ENCODE measurements at regions not wholly inside any gene's neighbourhood (a gene's known extent, or its start where the extent isn't known, plus 50 kb on each side); places are given as distances from the start of the nearest gene placed in this dataset.

DNA sequence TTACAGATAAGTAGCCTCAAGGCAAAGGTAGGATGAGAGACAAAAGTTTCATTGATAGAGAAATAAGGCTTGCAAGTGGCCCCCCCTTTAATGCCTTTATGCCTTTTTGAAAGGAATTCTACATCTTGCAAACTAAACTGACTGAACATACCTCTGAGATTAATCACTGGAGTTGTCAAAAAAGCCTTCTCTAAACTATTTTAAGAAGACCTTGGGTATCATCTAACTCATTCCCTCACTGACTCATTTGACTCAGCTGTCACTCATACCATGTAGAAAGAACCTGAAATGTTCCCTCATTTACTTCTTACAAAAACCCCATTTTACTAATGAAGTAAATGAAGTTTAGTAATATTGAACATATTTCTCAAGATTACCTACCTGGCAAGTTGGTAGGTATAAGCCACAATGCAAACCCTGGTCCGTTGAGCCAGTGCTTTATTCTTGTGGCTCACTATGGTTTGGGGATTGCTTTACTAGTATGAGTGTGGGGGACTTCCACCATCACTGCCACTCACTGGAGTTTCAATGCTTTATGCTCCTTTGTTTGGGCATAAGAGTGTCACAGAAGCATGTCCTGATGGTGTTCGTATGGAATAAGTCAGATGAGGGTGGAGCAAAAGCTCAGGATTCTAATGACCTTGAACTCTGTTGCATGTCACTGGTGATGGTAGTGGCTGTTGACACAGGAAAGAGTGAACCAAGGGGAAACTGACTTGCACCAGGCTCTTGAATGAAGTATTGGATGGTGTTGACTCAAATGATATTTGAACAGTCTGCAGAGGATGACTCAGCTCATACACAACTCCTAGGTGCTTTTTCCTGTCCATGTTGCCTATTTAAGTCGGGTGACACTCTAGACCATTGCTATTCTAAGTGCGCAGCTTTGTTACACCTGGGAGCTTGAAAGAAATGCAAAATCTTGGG is 305.5 kb upstream of the EMCN start:
- Mint-ChIP-seq H3K36me3 (ENCODE audit: insufficient read depth, unreplicated experiment) (no peaks in the 10 kb centered on the region), H3K9me3 (ENCODE audit: unreplicated experiment) (no peaks in the 10 kb centered on the region), H3K27me3 (ENCODE audit: insufficient read depth, unreplicated experiment) (no peaks in the 10 kb centered on the region), H3K27ac (ENCODE audit: unreplicated experiment) (no peak overlapping the region), H3K4me1 (ENCODE audit: low read depth, unreplicated experiment) (no peaks in the 10 kb centered on the region), H3K4me3 (ENCODE audit: unreplicated experiment) (no peak overlapping the region)
- BruUV-seq (replicated peaks): no TSS peak
- CTCF ChIA-PET: no interaction called here
- no peak for TF ChIP-seq CTCF (IDR thresholded peaks at IDR 0.05; ENCODE audit: insufficient read depth in 1 of 2, low read depth in 1 of 2, low read length in 1 of 2, severe bottlenecking in 1 of 2, unreplicated experiment in 1 of 2)
- Histone ChIP-seq H3K27me3 (replicated peaks; ENCODE audit: control insufficient read depth, insufficient read depth, low read length) (no peaks in the 10 kb centered on the region), H3K36me3 (ENCODE audit: control insufficient read depth, insufficient read depth, low read length) (no peaks in the 10 kb centered on the region), H3K9me3 (no peaks in the 10 kb centered on the region), H3K4me3 (ENCODE audit: low read depth, low read length) (no peak overlapping the region), H3K4me1 (no peaks in the 10 kb centered on the region)
- DNase-seq: no peak
- intact Hi-C loops (cut with micrococcal nuclease; ENCODE audit: unreplicated experiment): no loop called here
- POLR2A ChIA-PET: no interaction called here

DNA sequence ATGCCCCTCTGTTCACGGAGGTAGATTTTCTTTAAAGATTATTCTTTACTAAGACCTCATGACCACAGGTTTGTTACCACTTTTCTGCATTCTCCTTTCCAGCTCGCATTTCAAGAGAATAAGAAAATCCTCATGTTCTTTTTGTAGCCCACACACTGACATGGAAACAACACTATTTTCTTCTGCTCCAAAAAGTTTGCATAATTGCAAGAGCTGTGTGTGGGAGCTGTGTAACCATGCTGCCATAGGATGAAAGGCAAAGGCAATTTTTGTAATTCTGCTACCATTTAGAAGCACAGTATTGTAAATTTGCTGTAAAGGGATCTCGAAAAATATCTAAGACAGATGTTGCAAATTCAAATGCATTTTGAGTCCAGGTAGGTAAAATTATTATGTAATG is 302.4 kb upstream of the EMCN start:
- DNase-seq: no peak
- Mint-ChIP-seq H3K4me1 (ENCODE audit: low read depth, unreplicated experiment) (peaks cover 7% of the 10 kb centered on the region), H3K4me3 (ENCODE audit: unreplicated experiment) (no peak overlapping the region), H3K9me3 (ENCODE audit: unreplicated experiment) (no peaks in the 10 kb centered on the region), H3K36me3 (ENCODE audit: insufficient read depth, unreplicated experiment) (no peaks in the 10 kb centered on the region), H3K27ac (ENCODE audit: unreplicated experiment) (no peak overlapping the region), H3K27me3 (ENCODE audit: insufficient read depth, unreplicated experiment) (no peaks in the 10 kb centered on the region)
- TF ChIP-seq CTCF (IDR thresholded peaks at IDR 0.05; ENCODE audit: insufficient read depth in 1 of 2, low read depth in 1 of 2, low read length in 1 of 2, severe bottlenecking in 1 of 2, unreplicated experiment in 1 of 2): no peak
- Histone ChIP-seq H3K4me3 (ENCODE audit: low read depth, low read length) (no peak overlapping the region), H3K27me3 (replicated peaks; ENCODE audit: control insufficient read depth, insufficient read depth, low read length) (no peaks in the 10 kb centered on the region), H3K36me3 (ENCODE audit: control insufficient read depth, insufficient read depth, low read length) (no peaks in the 10 kb centered on the region), H3K4me1 (no peaks in the 10 kb centered on the region), H3K9me3 (no peaks in the 10 kb centered on the region)
- CTCF ChIA-PET: no interaction called here
- no TSS peak for BruUV-seq (replicated peaks)
- POLR2A ChIA-PET: interaction anchor here (0.7 kb wide), 1 partner anchor 105 kb away, joined by 5 read pairs; no protein-coding TSS in a partner anchor
- intact Hi-C loops (cut with micrococcal nuclease; ENCODE audit: unreplicated experiment): no loop called here

- Mint-ChIP-seq H3K27me3 (ENCODE audit: insufficient read depth, unreplicated experiment) (no peaks in the 10 kb centered on the region), H3K9me3 (ENCODE audit: unreplicated experiment) (no peaks in the 10 kb centered on the region), H3K36me3 (ENCODE audit: insufficient read depth, unreplicated experiment) (no peaks in the 10 kb centered on the region), H3K4me1 (ENCODE audit: low read depth, unreplicated experiment) (peaks cover 7% of the 10 kb centered on the region), H3K27ac (ENCODE audit: unreplicated experiment) (no peak overlapping the region), H3K4me3 (ENCODE audit: unreplicated experiment) (no peak overlapping the region)
- ChIA-PET CTCF (no interaction called here), POLR2A (no interaction called here)
- Histone ChIP-seq H3K4me3 (ENCODE audit: low read depth, low read length) (no peak overlapping the region), H3K36me3 (ENCODE audit: control insufficient read depth, insufficient read depth, low read length) (no peaks in the 10 kb centered on the region), H3K9me3 (no peaks in the 10 kb centered on the region), H3K4me1 (no peaks in the 10 kb centered on the region), H3K27me3 (replicated peaks; ENCODE audit: control insufficient read depth, insufficient read depth, low read length) (no peaks in the 10 kb centered on the region)
- no peak for TF ChIP-seq CTCF (IDR thresholded peaks at IDR 0.05; ENCODE audit: insufficient read depth in 1 of 2, low read depth in 1 of 2, low read length in 1 of 2, severe bottlenecking in 1 of 2, unreplicated experiment in 1 of 2)
- intact Hi-C loops (cut with micrococcal nuclease; ENCODE audit: unreplicated experiment): no loop called here
- no peak for DNase-seq
- no TSS peak for BruUV-seq (replicated peaks)
These were observed 301.7 kb upstream of the EMCN start for GRCh38 chr4:100819505-100819904.

Measured in Caco-2 (cell line).